ENCODE measurements at regions not wholly inside any gene's neighbourhood (a gene's known extent, or its start where the extent isn't known, plus 50 kb on each side); places are given as distances from the start of the nearest gene placed in this dataset.

DNA sequence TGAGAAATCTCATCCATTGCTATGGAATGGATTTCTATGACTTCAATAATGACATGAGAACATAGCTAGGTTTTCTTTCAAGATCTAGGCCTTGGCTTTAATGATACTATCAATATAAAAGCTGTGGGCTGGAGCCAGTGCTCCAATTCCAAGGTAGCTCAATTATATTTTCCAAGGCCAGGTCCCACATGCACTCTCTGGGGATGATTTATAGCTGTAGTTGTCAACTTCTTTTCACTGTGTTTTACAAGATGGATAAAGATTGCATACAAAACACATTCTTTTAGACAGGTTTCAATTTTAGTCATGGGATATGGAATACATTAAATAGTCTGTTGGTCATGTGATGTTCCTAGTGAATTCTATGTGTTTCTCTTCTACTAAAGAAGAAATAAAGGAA is 156.7 kb downstream of the DCAF12L1 start:
- no peak for DNase-seq

DNA sequence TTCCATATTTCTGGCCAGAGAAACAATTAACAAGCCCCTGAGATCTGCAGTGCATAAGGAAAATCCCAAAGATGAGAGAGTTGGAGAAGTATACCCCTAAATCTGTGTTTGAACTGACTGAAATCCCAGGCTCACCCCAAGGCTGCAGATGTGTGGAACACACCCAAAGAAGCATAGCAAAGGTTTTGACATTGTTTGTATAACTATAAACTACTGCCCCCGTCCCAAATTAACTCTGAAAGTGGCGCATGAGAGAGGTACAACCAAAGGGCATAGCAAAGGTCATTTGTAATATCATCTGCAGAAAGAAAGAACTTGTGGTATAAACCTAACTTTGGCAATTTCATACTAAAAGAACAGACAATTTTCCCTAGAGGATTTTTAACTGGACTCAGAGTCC is 157.9 kb downstream of the DCAF12L1 start:
- DNase-seq, result no peak

DNA sequence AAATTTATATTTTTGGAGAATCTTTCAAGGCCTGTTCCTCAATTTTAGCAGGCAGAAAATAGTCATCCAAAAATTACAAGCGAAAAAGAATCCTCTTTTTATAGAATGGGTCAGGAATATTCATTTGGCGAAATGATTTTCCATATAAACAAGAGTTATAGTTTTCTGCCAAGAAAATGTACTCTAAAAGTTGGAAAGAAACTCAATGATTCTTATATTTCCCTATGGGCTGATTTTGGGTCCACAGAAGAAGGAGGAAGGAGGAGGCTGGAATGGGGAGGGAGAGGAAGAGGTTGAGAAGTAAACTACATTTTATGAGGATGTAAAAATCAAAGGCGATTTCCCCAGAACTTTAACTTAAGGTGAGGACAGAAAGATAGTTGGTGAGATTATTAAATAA is 159.3 kb downstream of the DCAF12L1 start:
- no peak for DNase-seq

DNA sequence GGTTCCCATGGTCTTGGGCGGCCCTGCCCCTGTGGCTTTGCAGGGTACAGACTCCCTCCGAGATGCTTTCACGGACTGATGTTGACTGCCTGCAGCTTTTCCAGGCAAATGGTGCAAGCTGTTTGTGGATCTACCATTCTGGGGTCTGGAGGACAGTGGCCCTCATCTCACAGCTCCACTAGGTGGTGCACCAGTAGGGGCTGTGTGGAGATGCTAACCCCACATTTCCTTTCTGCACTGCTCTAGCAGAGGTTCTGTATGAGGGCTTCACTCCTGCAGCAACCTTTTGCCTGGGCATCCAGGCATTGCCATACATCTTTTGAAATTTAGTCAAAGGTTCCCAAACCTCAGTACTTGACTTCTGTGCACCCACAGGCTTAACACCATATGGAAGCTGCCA is 176.1 kb downstream of the DCAF12L1 start:
- no peak for DNase-seq

DNA sequence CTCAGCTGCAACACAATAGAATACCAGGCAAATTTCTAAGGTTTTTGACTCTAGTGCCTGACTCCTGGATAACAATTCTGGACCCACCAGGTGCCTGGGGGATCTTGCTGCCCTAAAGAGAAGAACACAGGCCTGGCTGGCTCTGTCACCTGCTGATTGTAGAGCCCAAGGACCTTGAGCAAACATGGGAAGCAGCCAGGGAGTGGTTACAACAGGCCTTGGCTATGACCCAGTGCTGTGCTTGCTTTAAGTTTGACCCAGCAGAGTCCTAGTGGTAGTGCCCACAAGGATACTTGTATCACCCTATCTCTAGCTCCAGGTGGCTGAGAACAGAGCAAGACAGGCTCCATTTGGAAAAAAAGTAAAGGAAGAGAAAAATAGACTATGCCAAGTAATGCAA is 176.8 kb upstream of the DCAF12L2 start:
- no peak for DNase-seq

DNA sequence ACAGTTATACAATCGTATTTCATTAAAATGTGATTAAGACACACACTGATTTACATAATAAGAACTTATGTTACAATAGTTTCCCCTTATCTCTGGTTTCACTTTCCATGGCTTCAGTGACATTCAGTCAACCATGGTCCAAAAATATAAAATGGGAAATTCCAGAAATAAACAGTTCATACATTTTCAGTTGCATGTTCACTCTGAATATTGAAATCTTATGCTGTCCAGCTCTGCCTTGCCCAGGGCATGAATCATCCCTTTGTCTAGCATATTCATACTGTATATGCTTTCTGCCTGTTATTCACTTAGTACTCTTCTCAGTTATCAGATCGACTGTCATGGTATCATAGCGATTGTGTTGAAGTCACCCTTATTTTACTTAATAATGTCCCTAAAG is 173.8 kb upstream of the DCAF12L2 start:
- DNase-seq, result no peak

DNA sequence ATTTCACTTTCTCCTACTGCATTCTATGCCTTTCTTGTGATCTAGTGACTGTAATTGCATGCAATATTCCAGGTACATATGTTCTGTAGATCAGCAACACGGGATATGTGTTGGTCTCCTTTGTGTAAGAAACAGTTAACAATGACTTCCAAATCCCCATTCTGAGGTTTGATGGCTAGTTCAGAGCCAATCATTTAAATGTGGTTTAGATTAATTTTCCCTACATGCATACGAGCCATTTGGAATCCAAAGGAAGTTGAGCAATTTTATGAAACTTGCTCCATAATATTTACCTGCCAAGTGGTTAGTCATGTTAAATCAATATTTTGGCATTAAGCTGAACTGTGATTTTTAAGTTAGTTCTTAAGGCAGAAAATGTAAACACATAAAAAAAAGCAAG is 172.8 kb upstream of the DCAF12L2 start:
- no peak for DNase-seq

DNA sequence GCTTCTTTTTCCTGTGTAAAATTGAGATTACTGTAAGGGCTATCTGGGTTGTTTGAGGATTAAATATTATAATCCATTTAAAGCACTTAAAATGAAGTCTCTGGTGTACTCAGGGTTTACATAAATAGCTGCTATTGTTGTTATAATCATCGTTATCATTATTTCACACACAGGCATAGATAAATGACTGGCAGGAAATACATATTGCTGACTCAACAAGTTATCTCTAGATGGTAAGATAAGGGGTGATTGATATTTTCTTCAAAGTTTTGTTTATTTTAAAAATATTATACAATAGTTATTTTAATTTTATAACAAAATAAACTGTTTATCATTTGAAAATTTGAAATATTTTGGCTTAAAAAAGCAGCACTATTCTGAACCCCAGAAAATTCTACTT is 134.3 kb upstream of the DCAF12L2 start:
- DNase-seq, result no peak

DNA sequence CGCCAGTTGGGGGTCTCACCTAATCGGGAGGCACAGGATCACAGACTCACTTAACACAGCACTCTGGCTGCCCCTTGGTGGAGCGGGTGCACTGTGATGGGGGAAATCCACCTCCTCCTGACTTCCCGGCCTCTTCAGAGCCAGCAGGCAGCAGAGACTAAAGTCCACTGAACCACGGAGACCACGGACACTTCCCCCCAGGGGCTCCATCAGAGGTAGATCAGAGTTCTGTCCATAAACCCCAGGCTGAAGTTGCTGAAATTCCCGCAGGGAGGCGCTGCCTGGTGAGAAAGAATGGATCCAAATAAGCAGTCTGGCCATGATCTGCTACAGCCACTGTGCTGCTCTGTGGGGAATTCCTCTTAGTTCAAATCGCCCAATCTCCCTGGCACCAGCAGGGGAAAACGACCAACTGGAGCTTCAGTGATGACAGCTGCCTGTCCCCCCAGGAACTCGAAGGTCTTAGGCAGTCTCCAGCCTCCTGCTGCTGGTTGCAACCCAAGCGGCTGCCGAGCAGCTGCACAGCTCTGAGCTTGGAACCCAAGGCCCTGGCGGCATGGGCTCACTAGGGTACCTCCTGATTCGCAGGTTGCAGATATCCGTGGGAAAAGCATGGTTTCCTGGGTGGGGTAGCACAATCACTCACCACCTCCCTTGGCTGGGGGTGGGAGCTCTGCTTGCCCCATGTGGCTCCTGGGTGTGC is 106.9 kb upstream of the DCAF12L2 start:
- no peak for DNase-seq

DNA sequence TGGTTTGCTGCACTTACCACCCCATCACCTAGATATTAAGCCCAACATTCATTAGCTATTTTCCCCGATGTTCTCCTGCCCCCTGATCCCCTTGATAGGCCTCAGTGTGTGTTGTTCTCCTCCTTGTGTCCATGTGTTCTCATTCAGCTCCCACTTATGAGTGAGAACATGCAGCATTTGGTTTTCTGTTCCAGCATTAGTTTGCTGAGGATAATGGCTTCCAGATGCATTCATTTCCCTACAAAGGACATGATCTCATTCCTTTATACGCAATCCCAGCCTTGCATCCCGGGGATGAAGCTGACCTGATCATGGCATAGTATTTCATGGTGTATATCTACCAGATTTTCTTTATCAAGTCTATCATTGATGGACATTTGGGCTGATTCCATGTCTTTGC is 99.0 kb upstream of the DCAF12L2 start:
- no peak for DNase-seq

DNA sequence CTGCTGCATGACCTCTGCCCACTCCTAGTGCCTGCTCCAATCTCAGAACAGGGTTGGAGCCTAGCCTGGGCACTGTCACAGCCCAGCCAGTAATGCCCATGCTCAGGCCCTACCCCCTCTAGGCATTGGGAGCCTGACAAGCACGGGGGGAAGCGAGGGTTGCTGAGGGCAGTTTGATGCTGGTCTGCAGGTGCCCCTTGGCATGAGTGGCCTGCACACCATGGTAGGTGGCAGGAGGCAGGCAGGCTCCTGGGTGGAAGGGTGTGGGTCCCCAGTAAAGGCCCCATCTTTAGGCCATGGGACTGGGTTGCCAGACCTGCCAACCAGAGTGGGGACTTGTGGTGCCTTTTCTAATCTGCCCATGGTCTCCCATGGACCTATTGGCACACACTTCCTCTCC is 72.1 kb upstream of the DCAF12L2 start:
- no peak for DNase-seq

DNA sequence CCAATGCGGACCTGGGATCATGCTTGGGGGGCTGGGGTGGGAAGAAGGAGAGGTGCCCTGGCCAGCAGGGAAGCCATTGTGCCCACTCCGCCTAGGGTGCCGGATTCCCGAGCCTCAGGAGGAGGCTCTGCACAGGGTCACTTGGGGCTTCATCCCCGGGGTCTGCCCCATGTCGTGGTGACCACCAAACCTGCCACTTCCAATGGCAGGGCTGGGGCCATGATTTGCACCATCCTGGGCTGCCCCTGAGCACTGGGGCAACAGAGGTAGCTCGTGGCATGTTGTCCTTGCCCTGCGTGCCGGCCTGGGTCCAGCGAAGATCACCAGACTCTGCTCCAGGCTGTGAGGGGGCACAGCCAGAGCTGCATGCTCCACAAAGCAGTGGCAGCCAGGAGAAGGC is 71.4 kb upstream of the DCAF12L2 start:
- DNase-seq, result peak; percentile 25
